ENCODE measurements at regions not wholly inside any gene's neighbourhood (a gene's known extent, or its start where the extent isn't known, plus 50 kb on each side); places are given as distances from the start of the nearest gene placed in this dataset.

GRCh38 chr10:107814865-107815487, 650.5 kb upstream of the SORCS1 start:
- peak; percentile 48 to 90 (median 71) for TF ChIP-seq CTCF (IDR thresholded peaks at IDR 0.05; ENCODE audit: control extremely low read depth in 1 of 3, insufficient read depth in 1 of 3, low read depth in 1 of 3, low read length in 3 of 3)
- no peak for TF ChIP-seq JUN (IDR thresholded peaks at IDR 0.05; ENCODE audit: low read depth, low read length)
- no peak for TF ChIP-seq POLR2AphosphoS5 (IDR thresholded peaks at IDR 0.05; ENCODE audit: low read depth, low read length)
